ENCODE measurements at regions not wholly inside any gene's neighbourhood (a gene's known extent, or its start where the extent isn't known, plus 50 kb on each side); places are given as distances from the start of the nearest gene placed in this dataset.

DNA sequence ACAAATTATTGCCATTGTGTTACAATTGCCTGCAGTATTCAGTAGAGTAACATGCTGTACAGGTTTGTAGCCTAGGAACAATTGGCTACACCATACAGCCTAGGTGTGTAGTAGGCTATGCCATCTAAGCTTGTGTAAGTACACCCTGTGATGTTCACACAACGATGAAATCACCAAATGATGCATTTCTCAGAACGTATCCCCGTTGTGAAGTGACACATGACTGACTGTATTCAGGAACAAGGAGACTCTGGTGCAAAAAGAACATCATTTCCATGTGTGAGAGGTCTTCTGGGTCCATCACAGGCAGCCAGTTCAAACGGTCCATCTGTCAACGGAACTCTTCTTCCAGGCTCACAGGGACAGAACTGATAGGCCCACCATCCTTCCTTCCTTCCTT is 263.7 kb downstream of the ANAPC1 start:
- Histone ChIP-seq H3K27me3 (no peaks in the 10 kb centered on the region), H3K79me2 (ENCODE audit: low read depth) (no peaks in the 10 kb centered on the region), H3K9ac (no peak overlapping the region), H3K36me3 (no peaks in the 10 kb centered on the region), H3K4me2 (no peak overlapping the region), H3K4me3 (no peak overlapping the region), H3K9me3 (ENCODE audit: low read depth) (no peaks in the 10 kb centered on the region), H2AFZ (replicated peaks) (no peak overlapping the region), H3F3A (ENCODE audit: low read depth) (no peaks in the 10 kb centered on the region), H3K27ac (no peak overlapping the region), H4K20me1 (ENCODE audit: low read depth) (no peaks in the 10 kb centered on the region), H3K4me1 (no peaks in the 10 kb centered on the region)
- Mint-ChIP-seq H3K4me1 (peaks cover 14% of the 10 kb centered on the region), H3K36me3 (no peaks in the 10 kb centered on the region), H3K27ac (no peak overlapping the region), H3K9me3 (no peaks in the 10 kb centered on the region), H3K27me3 (ENCODE audit: insufficient read depth, low read depth) (peaks cover 8% of the 10 kb centered on the region), H3K4me3 (no peak overlapping the region)
- TF ChIP-seq EZH2 (IDR thresholded peaks at IDR 0.05) = no peak
- no peak for TF ChIP-seq EZH2phosphoT487 (IDR thresholded peaks at IDR 0.05)
- TF ChIP-seq, protein P1, sequence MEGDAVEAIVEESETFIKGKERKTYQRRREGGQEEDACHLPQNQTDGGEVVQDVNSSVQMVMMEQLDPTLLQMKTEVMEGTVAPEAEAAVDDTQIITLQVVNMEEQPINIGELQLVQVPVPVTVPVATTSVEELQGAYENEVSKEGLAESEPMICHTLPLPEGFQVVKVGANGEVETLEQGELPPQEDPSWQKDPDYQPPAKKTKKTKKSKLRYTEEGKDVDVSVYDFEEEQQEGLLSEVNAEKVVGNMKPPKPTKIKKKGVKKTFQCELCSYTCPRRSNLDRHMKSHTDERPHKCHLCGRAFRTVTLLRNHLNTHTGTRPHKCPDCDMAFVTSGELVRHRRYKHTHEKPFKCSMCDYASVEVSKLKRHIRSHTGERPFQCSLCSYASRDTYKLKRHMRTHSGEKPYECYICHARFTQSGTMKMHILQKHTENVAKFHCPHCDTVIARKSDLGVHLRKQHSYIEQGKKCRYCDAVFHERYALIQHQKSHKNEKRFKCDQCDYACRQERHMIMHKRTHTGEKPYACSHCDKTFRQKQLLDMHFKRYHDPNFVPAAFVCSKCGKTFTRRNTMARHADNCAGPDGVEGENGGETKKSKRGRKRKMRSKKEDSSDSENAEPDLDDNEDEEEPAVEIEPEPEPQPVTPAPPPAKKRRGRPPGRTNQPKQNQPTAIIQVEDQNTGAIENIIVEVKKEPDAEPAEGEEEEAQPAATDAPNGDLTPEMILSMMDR (IDR thresholded peaks at IDR 0.05) = no peak
- DNase-seq (ENCODE audit: low spot score) = no peak

DNA sequence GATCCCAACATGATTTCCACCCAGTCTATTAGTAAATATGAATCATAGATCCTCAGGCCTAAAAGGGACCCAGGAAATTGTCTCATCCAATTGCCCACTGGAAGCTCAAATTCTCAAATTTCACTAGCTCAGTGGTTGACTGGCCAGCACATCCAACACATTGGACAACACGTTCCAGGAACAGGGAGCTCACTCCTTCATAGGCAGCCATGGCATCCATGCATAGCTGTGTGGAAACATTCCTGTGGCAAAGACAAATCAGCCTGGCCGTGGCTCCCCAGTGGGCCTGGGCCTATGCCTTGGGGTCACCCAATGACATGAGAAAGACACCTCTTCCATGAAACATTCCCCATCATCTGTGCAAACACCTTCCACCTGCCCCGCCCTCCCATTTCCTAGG is 261.1 kb downstream of the ANAPC1 start:
- Mint-ChIP-seq H3K4me1 (peaks cover 8% of the 10 kb centered on the region), H3K4me3 (no peak overlapping the region), H3K27ac (no peak overlapping the region), H3K27me3 (ENCODE audit: insufficient read depth, low read depth) (peaks cover 2% of the 10 kb centered on the region), H3K9me3 (peaks cover 6% of the 10 kb centered on the region), H3K36me3 (no peaks in the 10 kb centered on the region)
- no peak overlapping the region for H2AFZ ChIP-seq (replicated peaks)
- no peaks in the 10 kb centered on the region for H3K9me3 ChIP-seq (ENCODE audit: low read depth)
- no peaks in the 10 kb centered on the region for H3K36me3 ChIP-seq
- H3K4me2 ChIP-seq = no peak overlapping the region
- no peaks in the 10 kb centered on the region for H3K79me2 ChIP-seq (ENCODE audit: low read depth)
- H3K4me1 ChIP-seq = no peaks in the 10 kb centered on the region
- TF ChIP-seq EZH2 (IDR thresholded peaks at IDR 0.05) (no peak), EZH2phosphoT487 (IDR thresholded peaks at IDR 0.05) (no peak)
- TF ChIP-seq, protein P1 (IDR thresholded peaks at IDR 0.05) = no peak
- no peak overlapping the region for H3K27ac ChIP-seq
- H3F3A ChIP-seq (ENCODE audit: low read depth) = no peaks in the 10 kb centered on the region
- H3K27me3 ChIP-seq = no peaks in the 10 kb centered on the region
- H4K20me1 ChIP-seq (ENCODE audit: low read depth) = no peaks in the 10 kb centered on the region
- no peak overlapping the region for H3K4me3 ChIP-seq
- DNase-seq (ENCODE audit: low spot score) = no peak
- no peak overlapping the region for H3K9ac ChIP-seq

- no peak overlapping the region for H3K4me3 Mint-ChIP-seq
- no peak overlapping the region for H3K27ac Mint-ChIP-seq
- H3K9me3 Mint-ChIP-seq = peaks cover 10% of the 10 kb centered on the region
- TF ChIP-seq EZH2phosphoT487 (IDR thresholded peaks at IDR 0.05) = no peak
- TF ChIP-seq, protein P1 (IDR thresholded peaks at IDR 0.05) = no peak
- TF ChIP-seq EZH2 (IDR thresholded peaks at IDR 0.05) = no peak
- H4K20me1 ChIP-seq (ENCODE audit: low read depth) = no peaks in the 10 kb centered on the region
- no peak overlapping the region for H3K4me3 ChIP-seq
- no peak overlapping the region for H2AFZ ChIP-seq (replicated peaks)
- no peaks in the 10 kb centered on the region for H3F3A ChIP-seq (ENCODE audit: low read depth)
- no peaks in the 10 kb centered on the region for H3K36me3 Mint-ChIP-seq
- H3K9me3 ChIP-seq (ENCODE audit: low read depth) = no peaks in the 10 kb centered on the region
- DNase-seq (ENCODE audit: low spot score) = no peak
- H3K36me3 ChIP-seq = no peaks in the 10 kb centered on the region
- no peaks in the 10 kb centered on the region for H3K79me2 ChIP-seq (ENCODE audit: low read depth)
- no peak overlapping the region for H3K4me2 ChIP-seq
- H3K27ac ChIP-seq = no peak overlapping the region
- H3K27me3 Mint-ChIP-seq (ENCODE audit: insufficient read depth, low read depth) = peaks cover 2% of the 10 kb centered on the region
- H3K4me1 Mint-ChIP-seq = peaks cover 8% of the 10 kb centered on the region
- H3K27me3 ChIP-seq = no peaks in the 10 kb centered on the region
- H3K9ac ChIP-seq = no peak overlapping the region
- H3K4me1 ChIP-seq = no peaks in the 10 kb centered on the region
These were observed 260.6 kb downstream of the ANAPC1 start for GRCh38 chr2:111623380-111623779.

All from neural progenitor cell (in vitro differentiated cells).